OCI-LY7 (cell line): ENCODE measurements at regions not wholly inside any gene's neighbourhood (a gene's known extent, or its start where the extent isn't known, plus 50 kb on each side); places are given as distances from the start of the nearest gene placed in this dataset.

Experiments used
- BruUV-seq: library from RNA; stranded (reverse); fragments of 400-500 nt; replicated peaks from 2 replicates; lab custom pipeline; 2021; lab: Mats Ljungman, UMichigan
- CTCF ChIA-PET: fragments of 300-600 bp; sonication (Branson Sonifier 250); formaldehyde crosslinking; loops from one replicate; lab custom pipeline; 2022; ENCODE audit warnings: antibody characterized with exemption; ENCODE audit not compliant: unreplicated experiment; lab: Charles Lee
- POLR2A ChIA-PET: fragments of 300-600 bp; sonication (Branson Sonifier 250); formaldehyde crosslinking; loops from one replicate; lab custom pipeline; 2022; ENCODE audit warnings: antibody characterized with exemption; lab: Charles Lee
- DNase-seq: peaks from one replicate; pipeline ENCODE4 v3.0.0-alpha.2; 2015; ENCODE audit warnings: low spot score
- H2AFZ ChIP-seq: fragments of 200-600 bp; sonication (generic), shearing (Covaris generic); 2 replicates; pipeline ENCODE4 v1.6.1; 2014; ENCODE audit warnings: mild to moderate bottlenecking, antibody characterized with exemption, low read length, moderate library complexity
- H3K27ac ChIP-seq: fragments of 200-600 bp; sonication (generic); 2 replicates; pipeline ENCODE4 v1.5.1; 2014; ENCODE audit warnings: mixed run types, low read depth, mild to moderate bottlenecking, moderate library complexity, low read length, inconsistent platforms; ENCODE audit not compliant: poor library complexity, severe bottlenecking
- H3K36me3 ChIP-seq: fragments of 200-600 bp; sonication (generic); 2 replicates; pipeline ENCODE4 v1.6.1; 2014; ENCODE audit warnings: mild to moderate bottlenecking, antibody characterized with exemption, low read length, moderate library complexity, mixed read lengths; ENCODE audit not compliant: insufficient read depth
- H3K4me1 ChIP-seq: fragments of 200-600 bp; sonication (generic); 2 replicates; pipeline ENCODE4 v1.5.1; 2014; ENCODE audit warnings: mild to moderate bottlenecking, low read length; ENCODE audit not compliant: insufficient read depth, poor library complexity, severe bottlenecking
- H3K4me2 ChIP-seq: fragments of 200-600 bp; sonication (generic); 2 replicates; pipeline ENCODE4 v1.6.1; 2014; ENCODE audit warnings: mild to moderate bottlenecking, low read length
- H3K4me3 ChIP-seq: fragments of 200-600 bp; sonication (generic); 2 replicates; pipeline ENCODE4 v1.5.1; 2014; ENCODE audit warnings: mild to moderate bottlenecking, low read depth, low read length; ENCODE audit not compliant: poor library complexity, severe bottlenecking
- H3K79me2 ChIP-seq: fragments of 200-600 bp; sonication (generic); 2 replicates; pipeline ENCODE4 v1.6.1; 2016; ENCODE audit warnings: low read depth, mild to moderate bottlenecking, low read length, moderate library complexity, mixed read lengths; ENCODE audit not compliant: insufficient read depth
- H3K9me2 ChIP-seq: fragments of 200-600 bp; sonication (generic); 2 replicates; pipeline ENCODE4 v1.6.1; 2016; ENCODE audit warnings: mild to moderate bottlenecking, low read length, mixed read lengths; ENCODE audit not compliant: insufficient read depth
- H3K9me3 ChIP-seq: fragments of 200-600 bp; sonication (generic); 2 replicates; pipeline ENCODE4 v1.6.1; 2014; ENCODE audit warnings: mild to moderate bottlenecking, mixed run types, low read length, mixed read lengths
- H4K20me1 ChIP-seq: fragments of 200-600 bp; sonication (generic); 2 replicates; pipeline ENCODE4 v1.6.1; 2014; ENCODE audit warnings: mild to moderate bottlenecking, antibody characterized with exemption, low read length, moderate library complexity, mixed read lengths; ENCODE audit not compliant: insufficient read depth
- EZH2phosphoT487 ChIP-seq: fragments of 200-600 bp; sonication (generic); IDR thresholded peaks from 2 replicates; pipeline ENCODE4 v1.6.1; 2018; ENCODE audit warnings: low read depth, borderline replicate concordance, mild to moderate bottlenecking, mixed run types, antibody characterized with exemption, low read length, moderate library complexity, mixed read lengths
- intact Hi-C: fragments of 100-400 bp; cut with micrococcal nuclease; formaldehyde crosslinking; loops from one replicate; pipeline ENCODE4 v1.10.0; 2022; ENCODE audit not compliant: unreplicated experiment
- TF ChIP-seq, protein P1 (sequence below): fragments of 200-600 bp; sonication (generic); conservative IDR thresholded peaks from 2 replicates; pipeline ENCODE4 v1.5.1; 2014; ENCODE audit warnings: mild to moderate bottlenecking, antibody characterized with exemption, low read length, moderate library complexity, mixed read lengths

DNA sequence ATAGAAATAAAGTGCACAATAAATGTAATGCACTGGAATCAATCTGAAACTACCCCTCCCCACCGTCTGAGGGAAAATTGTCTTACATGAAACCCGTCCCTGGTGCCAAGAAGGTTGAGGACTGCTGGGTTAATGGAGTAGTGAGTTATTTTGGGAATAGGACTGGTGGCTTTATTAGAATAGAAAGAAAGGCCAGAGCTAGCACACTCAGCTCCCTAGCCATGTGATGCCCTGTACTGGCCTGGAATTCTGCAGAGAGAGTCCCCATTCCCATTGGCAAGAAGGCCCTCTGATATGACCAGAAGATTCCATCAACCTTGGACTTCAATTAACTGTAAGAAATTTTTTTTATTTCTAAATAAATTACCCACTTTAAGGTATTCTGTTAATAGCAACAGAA is 393.5 kb upstream of the PCDH9 start:
- intact Hi-C loops: no loop called here
- Histone ChIP-seq H3K4me2 (no peak overlapping the region), H3K27ac (no peak overlapping the region), H3K36me3 (no peaks in the 10 kb centered on the region), H3K4me1 (no peaks in the 10 kb centered on the region), H3K79me2 (no peaks in the 10 kb centered on the region), H2AFZ (no peak overlapping the region), H3K4me3 (no peak overlapping the region), H3K9me3 (no peaks in the 10 kb centered on the region), H4K20me1 (no peaks in the 10 kb centered on the region), H3K9me2 (no peaks in the 10 kb centered on the region)
- no TSS peak for BruUV-seq
- CTCF ChIA-PET: no interaction called here
- TF ChIP-seq EZH2phosphoT487: no peak
- TF ChIP-seq, protein P1, sequence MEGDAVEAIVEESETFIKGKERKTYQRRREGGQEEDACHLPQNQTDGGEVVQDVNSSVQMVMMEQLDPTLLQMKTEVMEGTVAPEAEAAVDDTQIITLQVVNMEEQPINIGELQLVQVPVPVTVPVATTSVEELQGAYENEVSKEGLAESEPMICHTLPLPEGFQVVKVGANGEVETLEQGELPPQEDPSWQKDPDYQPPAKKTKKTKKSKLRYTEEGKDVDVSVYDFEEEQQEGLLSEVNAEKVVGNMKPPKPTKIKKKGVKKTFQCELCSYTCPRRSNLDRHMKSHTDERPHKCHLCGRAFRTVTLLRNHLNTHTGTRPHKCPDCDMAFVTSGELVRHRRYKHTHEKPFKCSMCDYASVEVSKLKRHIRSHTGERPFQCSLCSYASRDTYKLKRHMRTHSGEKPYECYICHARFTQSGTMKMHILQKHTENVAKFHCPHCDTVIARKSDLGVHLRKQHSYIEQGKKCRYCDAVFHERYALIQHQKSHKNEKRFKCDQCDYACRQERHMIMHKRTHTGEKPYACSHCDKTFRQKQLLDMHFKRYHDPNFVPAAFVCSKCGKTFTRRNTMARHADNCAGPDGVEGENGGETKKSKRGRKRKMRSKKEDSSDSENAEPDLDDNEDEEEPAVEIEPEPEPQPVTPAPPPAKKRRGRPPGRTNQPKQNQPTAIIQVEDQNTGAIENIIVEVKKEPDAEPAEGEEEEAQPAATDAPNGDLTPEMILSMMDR: no peak
- DNase-seq: no peak
- POLR2A ChIA-PET: interaction anchor here (0.6 kb wide), 1 partner anchor 100 kb away, joined by 3 read pairs; no protein-coding TSS in a partner anchor

GRCh38 chr13:67620665-67621064 is 390.5 kb upstream of the PCDH9 start:
- CTCF ChIA-PET: no interaction called here

DNA sequence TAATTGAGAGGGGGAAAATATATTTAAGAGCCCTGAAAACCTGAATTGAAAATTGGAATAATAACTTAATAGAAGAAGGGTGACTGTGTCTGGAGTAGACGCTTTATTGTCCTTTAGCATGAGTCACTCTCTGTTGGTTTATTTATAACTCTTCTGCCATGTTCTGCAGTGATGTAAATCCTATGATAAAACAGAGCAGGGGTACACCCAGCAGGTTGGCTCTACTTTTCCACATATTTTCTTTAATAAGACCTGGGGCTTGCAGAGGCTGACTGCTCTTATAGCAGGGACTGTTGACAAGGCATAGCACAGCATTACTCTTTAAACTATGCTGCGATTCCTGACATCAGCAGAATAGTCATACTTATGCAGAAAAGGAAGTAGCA is 389.9 kb upstream of the PCDH9 start:
- Histone ChIP-seq H3K27ac (no peak overlapping the region), H3K79me2 (no peaks in the 10 kb centered on the region), H3K9me3 (no peaks in the 10 kb centered on the region), H4K20me1 (no peaks in the 10 kb centered on the region), H3K36me3 (no peaks in the 10 kb centered on the region), H3K9me2 (0 out of 2 replicates have a peak, but pooled peaks cover 4% of the 10 kb centered on the region), H3K4me3 (no peak overlapping the region), H2AFZ (no peak overlapping the region), H3K4me2 (no peak overlapping the region), H3K4me1 (no peaks in the 10 kb centered on the region)
- POLR2A ChIA-PET: interaction anchor here (0.7 kb wide), 2 partner anchors 153 to 1066 kb away, joined by 3 to 4 read pairs; no protein-coding TSS in a partner anchor
- intact Hi-C loops: no loop called here
- TF ChIP-seq, protein P1: no peak
- no peak for TF ChIP-seq EZH2phosphoT487
- BruUV-seq: no TSS peak
- CTCF ChIA-PET: no interaction called here
- DNase-seq: no peak

More at GRCh38 chr13:67620665-67621064, 390.5 kb upstream of the PCDH9 start:
- Histone ChIP-seq H4K20me1 (no peaks in the 10 kb centered on the region), H3K9me2 (0 out of 2 replicates have a peak, but pooled peaks cover 4% of the 10 kb centered on the region), H2AFZ (no peak overlapping the region), H3K9me3 (no peaks in the 10 kb centered on the region), H3K27ac (no peak overlapping the region), H3K36me3 (no peaks in the 10 kb centered on the region), H3K4me3 (no peak overlapping the region), H3K79me2 (no peaks in the 10 kb centered on the region), H3K4me2 (no peak overlapping the region), H3K4me1 (no peaks in the 10 kb centered on the region)
- DNase-seq: no peak
- BruUV-seq: no TSS peak
- POLR2A ChIA-PET: interaction anchor here (0.7 kb wide), 2 partner anchors 154 to 1065 kb away, joined by 3 to 4 read pairs; no protein-coding TSS in a partner anchor
- intact Hi-C loops: no loop called here
- TF ChIP-seq, protein P1: no peak
- TF ChIP-seq EZH2phosphoT487: no peak
